ENCODE measurements at regions not wholly inside any gene's neighbourhood (a gene's known extent, or its start where the extent isn't known, plus 50 kb on each side); places are given as distances from the start of the nearest gene placed in this dataset.
"Not testable (repeated sequence)": the region's sequence is repeated elsewhere in the genome, so short reads cannot be mapped to it uniquely, and the experiment has no call there.

GRCh38 chr7:70846208-70846607 lies 285.7 kb upstream of the GALNT17 start:
- DNase-seq = no peak

- DNase-seq = no peak
These were observed 282.2 kb upstream of the GALNT17 start for GRCh38 chr7:70849580-70850235.

- no peak for DNase-seq
These were observed 276.6 kb upstream of the GALNT17 start for GRCh38 chr7:70855373-70855772.

GRCh38 chr7:70856901-70857630 lies 274.9 kb upstream of the GALNT17 start:
- DNase-seq = peak; percentile 53

GRCh38 chr7:70857793-70858545 lies 274.0 kb upstream of the GALNT17 start:
- DNase-seq = no peak

GRCh38 chr7:70867513-70867912 lies 264.4 kb upstream of the GALNT17 start:
- no peak for DNase-seq

- no peak for DNase-seq
These were observed 261.6 kb upstream of the GALNT17 start for GRCh38 chr7:70870349-70870748.

GRCh38 chr7:70872188-70872587 lies 259.8 kb upstream of the GALNT17 start:
- DNase-seq = no peak

GRCh38 chr7:70881167-70881847 lies 250.6 kb upstream of the GALNT17 start:
- DNase-seq = no peak

GRCh38 chr7:70883750-70884439 lies 248.0 kb upstream of the GALNT17 start:
- no peak for DNase-seq

- no peak for DNase-seq
These were observed 247.5 kb upstream of the GALNT17 start for GRCh38 chr7:70884440-70884764.

GRCh38 chr7:70884809-70885208 lies 247.1 kb upstream of the GALNT17 start:
- no peak for DNase-seq

- DNase-seq = no peak
These were observed 245.4 kb upstream of the GALNT17 start for GRCh38 chr7:70886547-70886946.

GRCh38 chr7:70887186-70887585 lies 244.8 kb upstream of the GALNT17 start:
- DNase-seq = no peak

GRCh38 chr7:70890147-70890969 lies 241.6 kb upstream of the GALNT17 start:
- no peak for DNase-seq

- no peak for DNase-seq
These were observed 238.5 kb upstream of the GALNT17 start for GRCh38 chr7:70893422-70893821.

- DNase-seq = no peak
These were observed 237.8 kb upstream of the GALNT17 start for GRCh38 chr7:70893971-70894715.

GRCh38 chr7:70894799-70895198 lies 237.1 kb upstream of the GALNT17 start:
- no peak for DNase-seq

- DNase-seq = not testable (repeated sequence)
These were observed 236.4 kb upstream of the GALNT17 start for GRCh38 chr7:70895337-70896200.
